ENCODE measurements at regions not wholly inside any gene's neighbourhood (a gene's known extent, or its start where the extent isn't known, plus 50 kb on each side); places are given as distances from the start of the nearest gene placed in this dataset.

- TF ChIP-seq, protein P1, sequence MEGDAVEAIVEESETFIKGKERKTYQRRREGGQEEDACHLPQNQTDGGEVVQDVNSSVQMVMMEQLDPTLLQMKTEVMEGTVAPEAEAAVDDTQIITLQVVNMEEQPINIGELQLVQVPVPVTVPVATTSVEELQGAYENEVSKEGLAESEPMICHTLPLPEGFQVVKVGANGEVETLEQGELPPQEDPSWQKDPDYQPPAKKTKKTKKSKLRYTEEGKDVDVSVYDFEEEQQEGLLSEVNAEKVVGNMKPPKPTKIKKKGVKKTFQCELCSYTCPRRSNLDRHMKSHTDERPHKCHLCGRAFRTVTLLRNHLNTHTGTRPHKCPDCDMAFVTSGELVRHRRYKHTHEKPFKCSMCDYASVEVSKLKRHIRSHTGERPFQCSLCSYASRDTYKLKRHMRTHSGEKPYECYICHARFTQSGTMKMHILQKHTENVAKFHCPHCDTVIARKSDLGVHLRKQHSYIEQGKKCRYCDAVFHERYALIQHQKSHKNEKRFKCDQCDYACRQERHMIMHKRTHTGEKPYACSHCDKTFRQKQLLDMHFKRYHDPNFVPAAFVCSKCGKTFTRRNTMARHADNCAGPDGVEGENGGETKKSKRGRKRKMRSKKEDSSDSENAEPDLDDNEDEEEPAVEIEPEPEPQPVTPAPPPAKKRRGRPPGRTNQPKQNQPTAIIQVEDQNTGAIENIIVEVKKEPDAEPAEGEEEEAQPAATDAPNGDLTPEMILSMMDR (IDR thresholded peaks at IDR 0.05; ENCODE audit: poor library complexity), result no peak
- TF ChIP-seq EZH2phosphoT487 (IDR thresholded peaks at IDR 0.05; ENCODE audit: low read depth, severe bottlenecking, unreplicated experiment), result no peak
Observed at GRCh38 chr18:64271246-64271645, 122.4 kb upstream of the LINC00305 start.

Measured in hepatocyte (in vitro differentiated cells).